ENCODE measurements at regions not wholly inside any gene's neighbourhood (a gene's known extent, or its start where the extent isn't known, plus 50 kb on each side); places are given as distances from the start of the nearest gene placed in this dataset.
A peak's percentile ranks its signal among the peaks of the same experiment; 100 is the strongest.

GRCh38 chr18:51907687-51908597, 432.1 kb upstream of the DCC start (continued):
- TF ChIP-seq ARID5B (CRISPR knock-in tag; IDR thresholded peaks at IDR 0.05): peak; percentile 51
- TF ChIP-seq ZNF563 (CRISPR knock-in tag; IDR thresholded peaks at IDR 0.05): no peak
- peak; percentile 78 for TF ChIP-seq PAXIP1 (CRISPR knock-in tag; conservative IDR thresholded peaks at IDR 0.05)
- TF ChIP-seq MIXL1 (CRISPR knock-in tag; IDR thresholded peaks at IDR 0.05): peak; percentile 98
- no peak for TF ChIP-seq FLYWCH1 (CRISPR knock-in tag; IDR thresholded peaks at IDR 0.05)
- TF ChIP-seq ZBTB46 (CRISPR knock-in tag; IDR thresholded peaks at IDR 0.05; ENCODE audit: borderline replicate concordance): no peak
- no peak for TF ChIP-seq ATF6 (CRISPR knock-in tag; conservative IDR thresholded peaks at IDR 0.05)
- no peak for TF ChIP-seq ZNF761 (CRISPR knock-in tag; conservative IDR thresholded peaks at IDR 0.05)
- TF ChIP-seq MED1 (CRISPR knock-in tag; IDR thresholded peaks at IDR 0.05): peak; percentile 23; the same call in 1 of the 2 replicates
- TF ChIP-seq ETV5 (CRISPR knock-in tag; IDR thresholded peaks at IDR 0.05; ENCODE audit: borderline replicate concordance): peak; percentile 39; the same call in 1 of the 2 replicates
- 0 out of 2 replicates have a peak, but pooled peaks have one; percentile 18 for TF ChIP-seq POGZ (CRISPR knock-in tag; IDR thresholded peaks at IDR 0.05)
- no peak for TF ChIP-seq NR2C2 (CRISPR knock-in tag; IDR thresholded peaks at IDR 0.05; ENCODE audit: borderline replicate concordance)
- TF ChIP-seq ZNF616 (CRISPR knock-in tag; IDR thresholded peaks at IDR 0.05; ENCODE audit: low read depth): no peak
- no peak for TF ChIP-seq KLF15 (CRISPR knock-in tag; IDR thresholded peaks at IDR 0.05; ENCODE audit: borderline replicate concordance)
- TF ChIP-seq ZBTB7A (CRISPR knock-in tag; IDR thresholded peaks at IDR 0.05): no peak

Data from HepG2 (cell line).